Brain pericyte (primary cell): ENCODE measurements at regions not wholly inside any gene's neighbourhood (a gene's known extent, or its start where the extent isn't known, plus 50 kb on each side); places are given as distances from the start of the nearest gene placed in this dataset.

Experiments
- DNase-seq: peaks from one replicate; pipeline ENCODE4 v3.0.0-alpha.2; 2012; ENCODE audit warnings: low read depth, low spot score

GRCh38 chr1:82299656-82300055 lies 498.9 kb downstream of the ADGRL2 start:
- DNase-seq = no peak

GRCh38 chr1:82299056-82299455 lies 498.3 kb downstream of the ADGRL2 start:
- DNase-seq = no peak

GRCh38 chr1:82297139-82297896 lies 496.6 kb downstream of the ADGRL2 start:
- no peak for DNase-seq

GRCh38 chr1:82287556-82287955 lies 486.8 kb downstream of the ADGRL2 start:
- DNase-seq = no peak

- DNase-seq = no peak
Observed at GRCh38 chr1:82284213-82284612, 483.5 kb downstream of the ADGRL2 start.

GRCh38 chr1:82279241-82279640 lies 478.5 kb downstream of the ADGRL2 start:
- DNase-seq = no peak

- no peak for DNase-seq
Observed at GRCh38 chr1:82273816-82274215, 473.1 kb downstream of the ADGRL2 start.

GRCh38 chr1:82269431-82269830 lies 468.7 kb downstream of the ADGRL2 start:
- no peak for DNase-seq

- no peak for DNase-seq
Observed at GRCh38 chr1:82268826-82269225, 468.1 kb downstream of the ADGRL2 start.

- DNase-seq = no peak
Observed at GRCh38 chr1:82266351-82266750, 465.6 kb downstream of the ADGRL2 start.

- no peak for DNase-seq
Observed at GRCh38 chr1:82265436-82265835, 464.7 kb downstream of the ADGRL2 start.

- no peak for DNase-seq
Observed at GRCh38 chr1:82264802-82265201, 464.1 kb downstream of the ADGRL2 start.

- no peak for DNase-seq
Observed at GRCh38 chr1:82263396-82263795, 462.7 kb downstream of the ADGRL2 start.

- DNase-seq = no peak
Observed at GRCh38 chr1:82260666-82261065, 459.9 kb downstream of the ADGRL2 start.

GRCh38 chr1:82260051-82260450 lies 459.3 kb downstream of the ADGRL2 start:
- peak; percentile 24 for DNase-seq

GRCh38 chr1:82258887-82259286 lies 458.2 kb downstream of the ADGRL2 start:
- no peak for DNase-seq

- DNase-seq = no peak
Observed at GRCh38 chr1:82246050-82246449, 445.3 kb downstream of the ADGRL2 start.

- DNase-seq = no peak
Observed at GRCh38 chr1:82245345-82246014, 444.7 kb downstream of the ADGRL2 start.

- no peak for DNase-seq
Observed at GRCh38 chr1:82240571-82240970, 439.8 kb downstream of the ADGRL2 start.

- DNase-seq = no peak
Observed at GRCh38 chr1:82230667-82231066, 429.9 kb downstream of the ADGRL2 start.

- DNase-seq = no peak
Observed at GRCh38 chr1:82227306-82228095, 426.8 kb downstream of the ADGRL2 start.

GRCh38 chr1:82226186-82226505 lies 425.4 kb downstream of the ADGRL2 start:
- no peak for DNase-seq
